ENCODE measurements at regions not wholly inside any gene's neighbourhood (a gene's known extent, or its start where the extent isn't known, plus 50 kb on each side); places are given as distances from the start of the nearest gene placed in this dataset.

GRCh38 chr3:137642831-137643230 is 121.3 kb upstream of the SOX14 start:
- no peaks in the 10 kb centered on the region for H3K27me3 ChIP-seq (ENCODE audit: low read length)
- H3K9ac ChIP-seq (ENCODE audit: low read length): no peak overlapping the region
- no peak overlapping the region for H3K4me2 ChIP-seq (ENCODE audit: low read depth, low read length, poor library complexity, severe bottlenecking)
- no peaks in the 10 kb centered on the region for H3F3A ChIP-seq (ENCODE audit: insufficient read depth)
- H3K9me2 ChIP-seq (replicated peaks; ENCODE audit: insufficient read depth, low read length): no peaks in the 10 kb centered on the region
- no peaks in the 10 kb centered on the region for H3K79me2 ChIP-seq (ENCODE audit: insufficient read depth, low read length)
- no peaks in the 10 kb centered on the region for H3K9me3 ChIP-seq (ENCODE audit: insufficient read depth, low read length)
- no peak overlapping the region for H2AFZ ChIP-seq (ENCODE audit: low read depth, low read length, severe bottlenecking)
- H4K20me1 ChIP-seq (ENCODE audit: low read depth, low read length): no peaks in the 10 kb centered on the region
- H3K36me3 ChIP-seq (ENCODE audit: low read length): no peaks in the 10 kb centered on the region
- H3K27ac ChIP-seq (ENCODE audit: low read depth, low read length): no peak overlapping the region
- no peak overlapping the region for H3K4me3 ChIP-seq (ENCODE audit: insufficient read depth, low read length, poor library complexity, severe bottlenecking)
- TF ChIP-seq CTCF (IDR thresholded peaks at IDR 0.05; ENCODE audit: insufficient read depth, low read length, poor library complexity, severe bottlenecking) (no peak), EZH2phosphoT487 (conservative IDR thresholded peaks at IDR 0.05; ENCODE audit: low read length) (no peak)

GRCh38 chr3:137647179-137647578 is 116.9 kb upstream of the SOX14 start:
- Histone ChIP-seq H4K20me1 (ENCODE audit: low read depth, low read length) (no peaks in the 10 kb centered on the region), H3K9me3 (ENCODE audit: insufficient read depth, low read length) (no peaks in the 10 kb centered on the region), H3K4me2 (ENCODE audit: low read depth, low read length, poor library complexity, severe bottlenecking) (no peak overlapping the region), H3F3A (ENCODE audit: insufficient read depth) (no peaks in the 10 kb centered on the region), H3K79me2 (ENCODE audit: insufficient read depth, low read length) (no peaks in the 10 kb centered on the region), H3K9ac (ENCODE audit: low read length) (no peak overlapping the region), H3K27ac (ENCODE audit: low read depth, low read length) (no peak overlapping the region), H3K9me2 (replicated peaks; ENCODE audit: insufficient read depth, low read length) (no peaks in the 10 kb centered on the region), H2AFZ (ENCODE audit: low read depth, low read length, severe bottlenecking) (no peak overlapping the region), H3K27me3 (ENCODE audit: low read length) (no peaks in the 10 kb centered on the region), H3K36me3 (ENCODE audit: low read length) (no peaks in the 10 kb centered on the region), H3K4me3 (ENCODE audit: insufficient read depth, low read length, poor library complexity, severe bottlenecking) (no peak overlapping the region)
- TF ChIP-seq CTCF (IDR thresholded peaks at IDR 0.05; ENCODE audit: insufficient read depth, low read length, poor library complexity, severe bottlenecking) (no peak), EZH2phosphoT487 (conservative IDR thresholded peaks at IDR 0.05; ENCODE audit: low read length) (no peak)

DNA sequence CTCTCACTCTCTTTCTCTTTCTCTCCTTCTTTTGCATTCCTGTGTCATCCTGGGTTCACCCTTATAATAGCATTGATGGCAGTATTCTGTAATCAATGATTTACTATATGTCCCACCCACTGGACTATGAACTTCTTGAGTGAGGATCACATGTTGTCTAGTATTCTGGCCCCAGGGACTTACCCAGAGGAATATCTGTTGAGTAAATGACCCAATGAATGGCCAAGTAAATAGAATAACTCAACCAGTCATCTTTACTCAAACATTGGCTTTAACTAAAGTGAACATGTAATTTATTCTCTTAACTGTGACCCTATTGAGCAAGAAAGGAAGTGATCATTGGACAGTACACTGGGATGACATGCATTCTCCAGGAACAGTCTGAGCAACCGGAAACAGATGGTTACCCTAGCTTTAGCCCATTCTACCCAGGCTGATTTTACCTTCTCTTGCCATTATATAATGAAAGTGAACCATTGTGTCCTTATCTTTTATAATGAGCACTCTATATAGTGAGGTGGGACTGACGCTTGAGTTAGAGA is 94.5 kb upstream of the SOX14 start:
- Histone ChIP-seq H3K9me2 (replicated peaks; ENCODE audit: insufficient read depth, low read length) (no peaks in the 10 kb centered on the region), H3K4me3 (ENCODE audit: insufficient read depth, low read length, poor library complexity, severe bottlenecking) (no peak overlapping the region), H3K9me3 (ENCODE audit: insufficient read depth, low read length) (no peaks in the 10 kb centered on the region), H3K79me2 (ENCODE audit: insufficient read depth, low read length) (no peaks in the 10 kb centered on the region), H3K27me3 (ENCODE audit: low read length) (no peaks in the 10 kb centered on the region), H2AFZ (ENCODE audit: low read depth, low read length, severe bottlenecking) (no peak overlapping the region), H3K36me3 (ENCODE audit: low read length) (no peaks in the 10 kb centered on the region), H3F3A (ENCODE audit: insufficient read depth) (no peaks in the 10 kb centered on the region), H4K20me1 (ENCODE audit: low read depth, low read length) (no peaks in the 10 kb centered on the region), H3K27ac (ENCODE audit: low read depth, low read length) (no peak overlapping the region), H3K4me2 (ENCODE audit: low read depth, low read length, poor library complexity, severe bottlenecking) (no peak overlapping the region), H3K9ac (ENCODE audit: low read length) (no peak overlapping the region)
- no peak for TF ChIP-seq EZH2phosphoT487 (conservative IDR thresholded peaks at IDR 0.05; ENCODE audit: low read length)
- TF ChIP-seq CTCF (IDR thresholded peaks at IDR 0.05; ENCODE audit: insufficient read depth, low read length, poor library complexity, severe bottlenecking): no peak

All from SU-DHL-6 (cell line).